ENCODE measurements at regions not wholly inside any gene's neighbourhood (a gene's known extent, or its start where the extent isn't known, plus 50 kb on each side); places are given as distances from the start of the nearest gene placed in this dataset.

DNA sequence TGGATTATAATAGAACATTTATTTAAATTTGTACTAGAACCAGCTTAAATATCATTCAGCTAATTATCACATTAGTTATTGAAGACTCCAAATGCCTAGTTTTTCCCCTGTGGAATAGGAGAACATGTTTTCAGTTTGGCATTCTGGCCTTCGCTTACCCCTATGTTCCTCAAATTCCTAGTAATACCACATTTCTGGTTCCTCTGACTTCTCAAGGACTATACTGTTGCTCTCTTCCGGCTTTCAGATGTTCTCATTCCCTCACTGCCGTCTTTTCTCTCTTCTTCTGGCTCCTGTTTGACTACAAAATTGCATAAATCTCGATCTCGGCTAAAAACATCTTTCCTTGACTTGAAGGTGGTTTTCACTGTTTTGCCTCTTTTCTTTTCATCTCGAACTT lies 71.8 kb upstream of the KHDRBS2 start:
- POLR2A ChIA-PET (ENCODE audit: unreplicated experiment), result no interaction called here

GRCh38 chr6:62354261-62354660 lies 68.2 kb upstream of the KHDRBS2 start:
- Histone ChIP-seq H3K27me3 (ENCODE audit: low read length) (no peaks in the 10 kb centered on the region), H3F3A (ENCODE audit: low read length, unreplicated experiment) (no peaks in the 10 kb centered on the region), H3K9ac (ENCODE audit: low read length) (no peak overlapping the region), H3K79me2 (ENCODE audit: low read length) (no peaks in the 10 kb centered on the region), H3K4me1 (ENCODE audit: insufficient read depth, low read length) (no peaks in the 10 kb centered on the region), H3K27ac (ENCODE audit: low read length) (no peak overlapping the region), H3K9me2 (replicated peaks; ENCODE audit: low read length) (no peaks in the 10 kb centered on the region), H3K36me3 (ENCODE audit: low read depth, low read length) (no peaks in the 10 kb centered on the region), H3K4me3 (ENCODE audit: low read length) (no peak overlapping the region), H3K9me3 (ENCODE audit: low read length) (no peaks in the 10 kb centered on the region), H3K4me2 (ENCODE audit: low read length) (no peak overlapping the region), H2AFZ (ENCODE audit: low read length) (no peak overlapping the region), H4K20me1 (ENCODE audit: low read length) (no peaks in the 10 kb centered on the region)
- ChIA-PET POLR2A (ENCODE audit: unreplicated experiment) (no interaction called here), CTCF (no interaction called here)
- intact Hi-C loops (cut with micrococcal nuclease), result no loop called here
- ATAC-seq (no peak), DNase-seq (no peak)
- no peak for TF ChIP-seq EZH2 (IDR thresholded peaks at IDR 0.05; ENCODE audit: low read length, unreplicated experiment)
- TF ChIP-seq CTCF (conservative IDR thresholded peaks at IDR 0.05; ENCODE audit: low read depth, low read length), result no peak
- no peak for TF ChIP-seq EZH2phosphoT487 (IDR thresholded peaks at IDR 0.05; ENCODE audit: borderline replicate concordance, low read length)
- no TSS peak for BruUV-seq (replicated peaks)

More for the DNA sequence above, 71.8 kb upstream of the KHDRBS2 start:
- no peak for ATAC-seq
- no peak overlapping the region for H3K9ac ChIP-seq (ENCODE audit: low read length)
- no peaks in the 10 kb centered on the region for H3K4me1 ChIP-seq (ENCODE audit: insufficient read depth, low read length)
- H3K36me3 ChIP-seq (ENCODE audit: low read depth, low read length), result no peaks in the 10 kb centered on the region
- H3K27ac ChIP-seq (ENCODE audit: low read length), result no peak overlapping the region
- H2AFZ ChIP-seq (ENCODE audit: low read length), result peak overlapping the region; percentile 53; the same call in 1 of the 2 replicates
- H3K4me2 ChIP-seq (ENCODE audit: low read length), result no peak overlapping the region
- H3F3A ChIP-seq (ENCODE audit: low read length, unreplicated experiment), result no peaks in the 10 kb centered on the region
- TF ChIP-seq CTCF (conservative IDR thresholded peaks at IDR 0.05; ENCODE audit: low read depth, low read length) (no peak), EZH2phosphoT487 (IDR thresholded peaks at IDR 0.05; ENCODE audit: borderline replicate concordance, low read length) (no peak), EZH2 (IDR thresholded peaks at IDR 0.05; ENCODE audit: low read length, unreplicated experiment) (no peak)
- intact Hi-C loops (cut with micrococcal nuclease), result no loop called here
- H3K79me2 ChIP-seq (ENCODE audit: low read length), result no peaks in the 10 kb centered on the region
- H4K20me1 ChIP-seq (ENCODE audit: low read length), result no peaks in the 10 kb centered on the region
- no TSS peak for BruUV-seq (replicated peaks)
- DNase-seq, result no peak
- H3K27me3 ChIP-seq (ENCODE audit: low read length), result no peaks in the 10 kb centered on the region
- H3K4me3 ChIP-seq (ENCODE audit: low read length), result no peak overlapping the region
- CTCF ChIA-PET, result no interaction called here
- no peaks in the 10 kb centered on the region for H3K9me3 ChIP-seq (ENCODE audit: low read length)
- no peaks in the 10 kb centered on the region for H3K9me2 ChIP-seq (replicated peaks; ENCODE audit: low read length)

- H3K9me3 ChIP-seq (ENCODE audit: low read length), result no peaks in the 10 kb centered on the region
- H3K79me2 ChIP-seq (ENCODE audit: low read length), result no peaks in the 10 kb centered on the region
- no peaks in the 10 kb centered on the region for H4K20me1 ChIP-seq (ENCODE audit: low read length)
- CTCF ChIA-PET, result no interaction called here
- no peak overlapping the region for H3K27ac ChIP-seq (ENCODE audit: low read length)
- no peak overlapping the region for H3K4me2 ChIP-seq (ENCODE audit: low read length)
- no peak overlapping the region for H2AFZ ChIP-seq (ENCODE audit: low read length)
- ATAC-seq, result no peak
- H3F3A ChIP-seq (ENCODE audit: low read length, unreplicated experiment), result no peaks in the 10 kb centered on the region
- TF ChIP-seq EZH2 (IDR thresholded peaks at IDR 0.05; ENCODE audit: low read length, unreplicated experiment), result no peak
- no peak for TF ChIP-seq CTCF (conservative IDR thresholded peaks at IDR 0.05; ENCODE audit: low read depth, low read length)
- no peak for TF ChIP-seq EZH2phosphoT487 (IDR thresholded peaks at IDR 0.05; ENCODE audit: borderline replicate concordance, low read length)
- no peak for DNase-seq
- POLR2A ChIA-PET (ENCODE audit: unreplicated experiment), result no interaction called here
- no TSS peak for BruUV-seq (replicated peaks)
- intact Hi-C loops (cut with micrococcal nuclease), result no loop called here
- no peak overlapping the region for H3K9ac ChIP-seq (ENCODE audit: low read length)
- no peaks in the 10 kb centered on the region for H3K4me1 ChIP-seq (ENCODE audit: insufficient read depth, low read length)
- H3K36me3 ChIP-seq (ENCODE audit: low read depth, low read length), result no peaks in the 10 kb centered on the region
- no peaks in the 10 kb centered on the region for H3K27me3 ChIP-seq (ENCODE audit: low read length)
- no peaks in the 10 kb centered on the region for H3K9me2 ChIP-seq (replicated peaks; ENCODE audit: low read length)
- no peak overlapping the region for H3K4me3 ChIP-seq (ENCODE audit: low read length)
Measured at GRCh38 chr6:62345962-62346689, 60.1 kb upstream of the KHDRBS2 start.
